ENCODE measurements at regions not wholly inside any gene's neighbourhood (a gene's known extent, or its start where the extent isn't known, plus 50 kb on each side); places are given as distances from the start of the nearest gene placed in this dataset.
A peak's percentile ranks its signal among the peaks of the same experiment; 100 is the strongest.
"Not testable (repeated sequence)": the region's sequence is repeated elsewhere in the genome, so short reads cannot be mapped to it uniquely, and the experiment has no call there.

GRCh38 chr2:90226465-90227072, 1535.1 kb downstream of the RPIA start:
- H3K4me1 ChIP-seq (ENCODE audit: insufficient read depth, low read length, poor library complexity, severe bottlenecking), result peaks cover 35% of the 10 kb centered on the region
- CTCF ChIA-PET (ENCODE audit: unreplicated experiment); POLR2A ChIA-PET; H3K36me3 ChIP-seq (ENCODE audit: insufficient read depth, low read length); H3K9me3 ChIP-seq (ENCODE audit: low read length); H4K20me1 ChIP-seq (ENCODE audit: insufficient read depth, low read length); H3K4me2 ChIP-seq (ENCODE audit: low read length); BruUV-seq (replicated peaks); H3K9me2 ChIP-seq (ENCODE audit: insufficient read depth, low read length); H3K4me3 ChIP-seq (ENCODE audit: low read depth, low read length, poor library complexity, severe bottlenecking); intact Hi-C loops (cut with micrococcal nuclease; ENCODE audit: unreplicated experiment); H2AFZ ChIP-seq (ENCODE audit: low read length): not testable (repeated sequence)
- TF ChIP-seq CTCF (conservative IDR thresholded peaks at IDR 0.05; ENCODE audit: low read length), result peak; percentile 71
- H3K79me2 ChIP-seq (ENCODE audit: insufficient read depth, low read depth, low read length), result peaks cover 11% of the 10 kb centered on the region; the same call in 1 of the 2 replicates
- peak overlapping the region; percentile 10 for H3K27ac ChIP-seq (ENCODE audit: low read depth, low read length, poor library complexity, severe bottlenecking)
- DNase-seq (ENCODE audit: low spot score), result peak; percentile 50

GRCh38 chr2:90231199-90231598, 1539.7 kb downstream of the RPIA start:
- DNase-seq (ENCODE audit: low spot score); intact Hi-C loops (cut with micrococcal nuclease; ENCODE audit: unreplicated experiment); H3K79me2 ChIP-seq (ENCODE audit: insufficient read depth, low read depth, low read length): not testable (repeated sequence)

GRCh38 chr2:90235452-90235851, 1544.0 kb downstream of the RPIA start:
- H3K9me3 ChIP-seq (ENCODE audit: low read length); POLR2A ChIA-PET; H4K20me1 ChIP-seq (ENCODE audit: insufficient read depth, low read length); DNase-seq (ENCODE audit: low spot score); BruUV-seq (replicated peaks); H3K79me2 ChIP-seq (ENCODE audit: insufficient read depth, low read depth, low read length); CTCF ChIA-PET (ENCODE audit: unreplicated experiment); H3K36me3 ChIP-seq (ENCODE audit: insufficient read depth, low read length); H2AFZ ChIP-seq (ENCODE audit: low read length); H3K9me2 ChIP-seq (ENCODE audit: insufficient read depth, low read length): not testable (repeated sequence)
- intact Hi-C loops (cut with micrococcal nuclease; ENCODE audit: unreplicated experiment), result loop anchor here (5.0 kb wide), 1 partner anchor 198 kb away; no protein-coding TSS in a partner anchor
- Histone ChIP-seq H3K4me2 (ENCODE audit: low read length) (peak overlapping the region; percentile 70), H3K27ac (ENCODE audit: low read depth, low read length, poor library complexity, severe bottlenecking) (peak overlapping the region; percentile 53), H3K4me1 (ENCODE audit: insufficient read depth, low read length, poor library complexity, severe bottlenecking) (peaks cover 28% of the 10 kb centered on the region), H3K4me3 (ENCODE audit: low read depth, low read length, poor library complexity, severe bottlenecking) (peak overlapping the region; percentile 59)

More at GRCh38 chr2:90231199-90231598, 1539.7 kb downstream of the RPIA start:
- H3K4me2 ChIP-seq (ENCODE audit: low read length); H3K4me3 ChIP-seq (ENCODE audit: low read depth, low read length, poor library complexity, severe bottlenecking); H3K9me2 ChIP-seq (ENCODE audit: insufficient read depth, low read length); H3K36me3 ChIP-seq (ENCODE audit: insufficient read depth, low read length); H3K27ac ChIP-seq (ENCODE audit: low read depth, low read length, poor library complexity, severe bottlenecking); H4K20me1 ChIP-seq (ENCODE audit: insufficient read depth, low read length); POLR2A ChIA-PET; CTCF ChIA-PET (ENCODE audit: unreplicated experiment); H2AFZ ChIP-seq (ENCODE audit: low read length); BruUV-seq (replicated peaks); H3K9me3 ChIP-seq (ENCODE audit: low read length): not testable (repeated sequence)
- peaks cover 22% of the 10 kb centered on the region for H3K4me1 ChIP-seq (ENCODE audit: insufficient read depth, low read length, poor library complexity, severe bottlenecking)

GRCh38 chr2:90237923-90238361, 1546.5 kb downstream of the RPIA start:
- intact Hi-C loops (cut with micrococcal nuclease; ENCODE audit: unreplicated experiment), result loop anchor here (5.0 kb wide), 1 partner anchor 201 kb away; no protein-coding TSS in a partner anchor
- DNase-seq (ENCODE audit: low spot score), result peak; percentile 56
- H3K36me3 ChIP-seq (ENCODE audit: insufficient read depth, low read length); BruUV-seq (replicated peaks); H3K9me3 ChIP-seq (ENCODE audit: low read length); H4K20me1 ChIP-seq (ENCODE audit: insufficient read depth, low read length); H3K9me2 ChIP-seq (ENCODE audit: insufficient read depth, low read length); H2AFZ ChIP-seq (ENCODE audit: low read length); H3K79me2 ChIP-seq (ENCODE audit: insufficient read depth, low read depth, low read length); CTCF ChIA-PET (ENCODE audit: unreplicated experiment); H3K4me3 ChIP-seq (ENCODE audit: low read depth, low read length, poor library complexity, severe bottlenecking); POLR2A ChIA-PET: not testable (repeated sequence)
- peak overlapping the region; percentile 56 for H3K27ac ChIP-seq (ENCODE audit: low read depth, low read length, poor library complexity, severe bottlenecking)
- TF ChIP-seq CTCF (conservative IDR thresholded peaks at IDR 0.05; ENCODE audit: low read length), result peak; percentile 74
- H3K4me1 ChIP-seq (ENCODE audit: insufficient read depth, low read length, poor library complexity, severe bottlenecking), result peaks cover 28% of the 10 kb centered on the region
- peak overlapping the region; percentile 39; the same call in 1 of the 2 replicates for H3K4me2 ChIP-seq (ENCODE audit: low read length)

GRCh38 chr2:90238505-90239230, 1547.2 kb downstream of the RPIA start:
- POLR2A ChIA-PET; H3K9me3 ChIP-seq (ENCODE audit: low read length); H3K36me3 ChIP-seq (ENCODE audit: insufficient read depth, low read length); H3K27ac ChIP-seq (ENCODE audit: low read depth, low read length, poor library complexity, severe bottlenecking); H3K79me2 ChIP-seq (ENCODE audit: insufficient read depth, low read depth, low read length); H3K4me2 ChIP-seq (ENCODE audit: low read length); DNase-seq (ENCODE audit: low spot score); BruUV-seq (replicated peaks); H3K9me2 ChIP-seq (ENCODE audit: insufficient read depth, low read length); CTCF ChIA-PET (ENCODE audit: unreplicated experiment); H2AFZ ChIP-seq (ENCODE audit: low read length); H4K20me1 ChIP-seq (ENCODE audit: insufficient read depth, low read length); H3K4me3 ChIP-seq (ENCODE audit: low read depth, low read length, poor library complexity, severe bottlenecking): not testable (repeated sequence)
- H3K4me1 ChIP-seq (ENCODE audit: insufficient read depth, low read length, poor library complexity, severe bottlenecking), result peaks cover 25% of the 10 kb centered on the region
- intact Hi-C loops (cut with micrococcal nuclease; ENCODE audit: unreplicated experiment), result loop anchor here (5.0 kb wide), 1 partner anchor 201 kb away; no protein-coding TSS in a partner anchor
